Loucy (cell line): ENCODE measurements at regions not wholly inside any gene's neighbourhood (a gene's known extent, or its start where the extent isn't known, plus 50 kb on each side); places are given as distances from the start of the nearest gene placed in this dataset.

Experiments
- H2AFZ ChIP-seq: fragments of 200-600 bp; sonication (generic); 2 replicates; pipeline ENCODE4 v1.6.0; 2016; ENCODE audit warnings: antibody characterized with exemption, mild to moderate bottlenecking, low read length, moderate library complexity
- H3F3A ChIP-seq: fragments of 200-600 bp; 2 replicates; pipeline ENCODE4 v1.6.0; 2016; ENCODE audit warnings: antibody characterized with exemption, low read depth, mild to moderate bottlenecking
- H3K27me3 ChIP-seq: fragments of 200-600 bp; sonication (generic); 2 replicates; pipeline ENCODE4 v1.6.1; 2014; ENCODE audit warnings: low read length, mild to moderate bottlenecking; ENCODE audit not compliant: insufficient read depth, poor library complexity, severe bottlenecking
- H3K36me3 ChIP-seq: fragments of 200-600 bp; sonication (generic); 2 replicates; pipeline ENCODE4 v1.6.1; 2016; ENCODE audit warnings: low read length; ENCODE audit not compliant: insufficient read depth
- H3K4me1 ChIP-seq: fragments of 200-600 bp; sonication (generic); 2 replicates; pipeline ENCODE4 v1.5.1; 2014; ENCODE audit warnings: low read length, mild to moderate bottlenecking; ENCODE audit not compliant: insufficient read depth, poor library complexity, severe bottlenecking
- H3K4me2 ChIP-seq: fragments of 200-600 bp; sonication (generic); 2 replicates; pipeline ENCODE4 v1.6.0; 2014; ENCODE audit warnings: antibody characterized with exemption, low read length, low read depth, mild to moderate bottlenecking; ENCODE audit not compliant: poor library complexity, severe bottlenecking
- H3K4me3 ChIP-seq: fragments of 200-600 bp; sonication (generic); 2 replicates; pipeline ENCODE4 v1.5.1; 2014; ENCODE audit warnings: low read length, mild to moderate bottlenecking, mixed read lengths; ENCODE audit not compliant: poor library complexity, severe bottlenecking
- H3K79me2 ChIP-seq: fragments of 200-600 bp; sonication (generic); 2 replicates; pipeline ENCODE4 v1.6.1; 2014; ENCODE audit warnings: low read length; ENCODE audit not compliant: insufficient read depth
- H3K9ac ChIP-seq: fragments of 200-600 bp; sonication (generic); 2 replicates; pipeline ENCODE4 v1.6.0; 2014; ENCODE audit warnings: mild to moderate bottlenecking, low read depth, low read length, moderate library complexity; ENCODE audit not compliant: poor library complexity, severe bottlenecking
- H3K9me2 ChIP-seq: fragments of 200-600 bp; sonication (generic); replicated peaks from 2 replicates; pipeline ENCODE4 v1.6.1; 2016; ENCODE audit warnings: low read depth, low read length, mixed read lengths
- H3K9me3 ChIP-seq: fragments of 200-600 bp; sonication (generic); 2 replicates; pipeline ENCODE4 v1.6.1; 2014; ENCODE audit warnings: mild to moderate bottlenecking, antibody characterized with exemption, low read length, low read depth; ENCODE audit not compliant: insufficient read depth
- H4K20me1 ChIP-seq: fragments of 200-600 bp; sonication (generic); 2 replicates; pipeline ENCODE4 v1.6.0; 2014; ENCODE audit warnings: antibody characterized with exemption, low read length, mild to moderate bottlenecking; ENCODE audit not compliant: insufficient read depth, poor library complexity, severe bottlenecking
- EZH2phosphoT487 ChIP-seq: fragments of 200-600 bp; IDR thresholded peaks from 2 replicates; pipeline ENCODE4 v1.6.1; 2018; ENCODE audit warnings: antibody characterized with exemption, mild to moderate bottlenecking, moderate library complexity, borderline replicate concordance
- TF ChIP-seq, protein P1 (sequence below): fragments of 200-600 bp; sonication (generic); conservative IDR thresholded peaks from 2 replicates; pipeline ENCODE4 v1.5.1; 2014; ENCODE audit warnings: mild to moderate bottlenecking, antibody characterized with exemption, low read length

DNA sequence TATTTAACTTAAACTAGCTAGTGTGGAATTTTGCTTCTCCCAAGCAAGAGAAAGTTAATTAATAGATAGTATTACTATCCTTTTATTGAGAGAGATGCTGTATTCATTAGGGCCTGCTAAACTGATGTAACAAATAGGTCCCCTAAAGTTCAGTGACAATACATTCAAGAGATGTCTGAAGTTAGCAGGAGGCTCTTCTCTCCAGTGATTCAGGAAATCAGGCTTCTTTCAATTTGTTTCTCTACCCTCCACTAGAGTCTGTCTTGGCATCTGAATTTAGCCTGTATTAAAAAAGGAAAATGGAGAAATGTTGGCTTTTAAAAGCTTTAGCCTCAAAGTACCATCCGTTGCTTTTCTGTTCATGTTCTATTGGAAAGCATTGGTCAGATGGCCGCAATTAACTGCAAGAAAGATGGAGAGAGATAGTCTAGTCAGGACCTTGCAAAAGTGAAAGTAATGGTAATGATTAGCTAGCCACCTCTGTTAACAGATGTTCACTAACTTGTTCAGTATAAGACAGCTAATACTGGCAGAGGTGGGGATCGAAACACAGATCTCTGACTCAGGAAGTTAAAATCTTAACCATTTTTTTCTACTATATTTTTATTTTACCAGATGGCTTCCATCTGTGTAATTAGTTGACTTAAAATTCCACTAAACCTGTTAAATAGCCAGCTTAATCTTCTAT is 786.8 kb downstream of the TMTC2 start:
- Histone ChIP-seq H3K4me3 (no peak overlapping the region), H3K9ac (no peak overlapping the region), H3K36me3 (no peaks in the 10 kb centered on the region)

DNA sequence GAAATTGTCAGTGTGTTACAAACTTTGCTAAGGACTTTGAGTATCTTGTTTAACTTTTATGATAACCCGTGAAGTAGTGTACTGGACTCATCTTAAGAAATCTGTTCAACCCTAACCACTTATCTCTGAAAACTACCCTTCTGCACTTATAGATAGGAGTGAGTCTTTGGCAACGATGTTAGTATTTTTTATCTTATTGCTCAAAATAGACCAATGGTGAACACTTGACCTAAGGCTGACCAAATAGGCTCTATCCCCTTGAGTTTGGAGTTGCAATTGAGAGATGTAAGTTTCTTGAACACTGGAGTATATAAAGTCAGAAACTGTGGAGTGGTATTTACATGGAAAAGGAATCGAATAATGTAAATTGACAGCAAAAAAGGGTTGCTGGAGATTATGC is 786.1 kb downstream of the TMTC2 start:
- no peaks in the 10 kb centered on the region for H3K9me3 ChIP-seq
- no peak overlapping the region for H2AFZ ChIP-seq
- no peaks in the 10 kb centered on the region for H3K79me2 ChIP-seq
- no peaks in the 10 kb centered on the region for H3K36me3 ChIP-seq
- no peaks in the 10 kb centered on the region for H3F3A ChIP-seq
- no peaks in the 10 kb centered on the region for H3K9me2 ChIP-seq
- H3K9ac ChIP-seq, result no peak overlapping the region
- TF ChIP-seq, protein P1, sequence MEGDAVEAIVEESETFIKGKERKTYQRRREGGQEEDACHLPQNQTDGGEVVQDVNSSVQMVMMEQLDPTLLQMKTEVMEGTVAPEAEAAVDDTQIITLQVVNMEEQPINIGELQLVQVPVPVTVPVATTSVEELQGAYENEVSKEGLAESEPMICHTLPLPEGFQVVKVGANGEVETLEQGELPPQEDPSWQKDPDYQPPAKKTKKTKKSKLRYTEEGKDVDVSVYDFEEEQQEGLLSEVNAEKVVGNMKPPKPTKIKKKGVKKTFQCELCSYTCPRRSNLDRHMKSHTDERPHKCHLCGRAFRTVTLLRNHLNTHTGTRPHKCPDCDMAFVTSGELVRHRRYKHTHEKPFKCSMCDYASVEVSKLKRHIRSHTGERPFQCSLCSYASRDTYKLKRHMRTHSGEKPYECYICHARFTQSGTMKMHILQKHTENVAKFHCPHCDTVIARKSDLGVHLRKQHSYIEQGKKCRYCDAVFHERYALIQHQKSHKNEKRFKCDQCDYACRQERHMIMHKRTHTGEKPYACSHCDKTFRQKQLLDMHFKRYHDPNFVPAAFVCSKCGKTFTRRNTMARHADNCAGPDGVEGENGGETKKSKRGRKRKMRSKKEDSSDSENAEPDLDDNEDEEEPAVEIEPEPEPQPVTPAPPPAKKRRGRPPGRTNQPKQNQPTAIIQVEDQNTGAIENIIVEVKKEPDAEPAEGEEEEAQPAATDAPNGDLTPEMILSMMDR, result no peak
- no peak for TF ChIP-seq EZH2phosphoT487
- H3K27me3 ChIP-seq, result no peaks in the 10 kb centered on the region
- no peak overlapping the region for H3K4me3 ChIP-seq
- no peaks in the 10 kb centered on the region for H3K4me1 ChIP-seq
- H3K4me2 ChIP-seq, result no peak overlapping the region
- no peaks in the 10 kb centered on the region for H4K20me1 ChIP-seq

More for the DNA sequence above, 786.8 kb downstream of the TMTC2 start:
- TF ChIP-seq EZH2phosphoT487, result no peak
- TF ChIP-seq, protein P1, result no peak
- Histone ChIP-seq H4K20me1 (no peaks in the 10 kb centered on the region), H3K9me3 (no peaks in the 10 kb centered on the region), H3K9me2 (no peaks in the 10 kb centered on the region), H3K79me2 (no peaks in the 10 kb centered on the region), H3K27me3 (no peaks in the 10 kb centered on the region), H3K4me1 (no peaks in the 10 kb centered on the region), H3F3A (no peaks in the 10 kb centered on the region), H2AFZ (no peak overlapping the region), H3K4me2 (no peak overlapping the region)

DNA sequence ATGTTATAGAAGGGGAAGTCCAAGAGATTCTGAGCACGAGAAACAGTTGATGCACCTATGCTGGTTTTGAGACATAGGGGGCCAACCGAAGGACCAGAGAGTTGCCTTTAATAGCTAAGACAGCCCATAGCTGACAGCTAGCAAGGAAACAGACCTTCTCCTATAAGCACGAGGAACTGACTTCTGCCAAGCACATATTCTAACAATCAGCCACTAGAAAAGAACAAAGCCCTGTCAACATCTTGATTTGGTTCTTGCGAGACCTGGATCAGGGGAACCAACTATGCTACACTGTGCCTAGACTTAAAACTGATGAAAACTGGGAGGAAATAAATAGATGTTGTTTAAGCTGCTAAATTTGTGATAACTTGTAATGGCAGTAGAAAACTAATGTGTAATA is 785.6 kb downstream of the TMTC2 start:
- H3K4me3 ChIP-seq, result no peak overlapping the region
- TF ChIP-seq, protein P1, result no peak
- no peak for TF ChIP-seq EZH2phosphoT487
- H3K9me3 ChIP-seq, result no peaks in the 10 kb centered on the region
- no peaks in the 10 kb centered on the region for H3K27me3 ChIP-seq
- no peaks in the 10 kb centered on the region for H3K36me3 ChIP-seq
- no peaks in the 10 kb centered on the region for H3K4me1 ChIP-seq
- no peaks in the 10 kb centered on the region for H4K20me1 ChIP-seq
- H3K9me2 ChIP-seq, result no peaks in the 10 kb centered on the region
- H2AFZ ChIP-seq, result no peak overlapping the region
- no peaks in the 10 kb centered on the region for H3K79me2 ChIP-seq
- no peak overlapping the region for H3K4me2 ChIP-seq
- H3F3A ChIP-seq, result no peaks in the 10 kb centered on the region
- no peak overlapping the region for H3K9ac ChIP-seq
